HCT116 (cell line): ENCODE measurements at regions not wholly inside any gene's neighbourhood (a gene's known extent, or its start where the extent isn't known, plus 50 kb on each side); places are given as distances from the start of the nearest gene placed in this dataset.
"Not testable (repeated sequence)": the region's sequence is repeated elsewhere in the genome, so short reads cannot be mapped to it uniquely, and the experiment has no call there.

Source experiments
- ATAC-seq: fragments of 200-7000 bp; cut with Tn5 transposase; 2 replicates; pipeline ENCODE4 v1.9.1; 2020; ENCODE audit warnings: mild to moderate bottlenecking, moderate library complexity
- BruUV-seq: library from RNA; stranded (reverse); fragments of 400-500 nt; replicated peaks from 2 replicates; lab custom pipeline; 2021; lab: Mats Ljungman, UMichigan
- CTCF ChIA-PET: fragments of 300-600 bp; sonication (Branson Sonifier 250); formaldehyde crosslinking; loops from one replicate; lab custom pipeline; 2021; ENCODE audit warnings: antibody characterized with exemption; lab: Charles Lee
- POLR2A ChIA-PET: fragments of 300-600, 350-600 bp; sonication (Branson Sonifier 250); formaldehyde crosslinking; loops from one replicate; lab custom pipeline; 2021; ENCODE audit warnings: antibody characterized with exemption; lab: Charles Lee
- RAD21 ChIA-PET, 2 experiments: fragments of 300-600 bp; sonication (Branson Sonifier 250); formaldehyde crosslinking; loops; one replicate each; lab custom pipeline; 2023; ENCODE audit warnings: low total read pairs in 2 of 2; ENCODE audit not compliant: uncharacterized antibody in 2 of 2, unreplicated experiment in 2 of 2, low non-redundant PET in 1 of 2; lab: Charles Lee
- DNase-seq: peaks from one replicate; pipeline ENCODE4 v3.0.0-alpha.2; 2010; ENCODE audit warnings: low read depth, low spot score
- H2AFZ ChIP-seq: fragments of 200-600 bp; shearing (Covaris generic), sonication (generic); 2 replicates; pipeline ENCODE4 v1.6.1; 2017; ENCODE audit warnings: low read depth, mixed run types, mixed read lengths, antibody characterized with exemption, low read length; ENCODE audit not compliant: poor library complexity, severe bottlenecking
- H3K27ac ChIP-seq: 2 replicates; pipeline ENCODE4 v1.5.1; 2012; ENCODE audit warnings: low read depth, low read length
- H3K27me3 ChIP-seq: fragments of 200-600 bp; sonication (generic); 2 replicates; pipeline ENCODE4 v1.6.1; 2016; ENCODE audit warnings: mixed run types, low read length, mixed read lengths; ENCODE audit not compliant: insufficient read depth
- H3K36me3 ChIP-seq, 2 experiments: fragments of 200-500 bp in 1 of 2; fragments of 200-600 bp in 1 of 2; sonication (Bioruptor generic) in 1 of 2; sonication (generic) in 1 of 2; 2 replicates each; pipeline versions ENCODE4 v1.5.1 to v1.6.1; 2014 to 2016; ENCODE audit warnings: low read length in 2 of 2, inconsistent platforms in 1 of 2, mixed read lengths in 1 of 2, mixed run types in 1 of 2; ENCODE audit not compliant: insufficient read depth in 2 of 2, control insufficient read depth in 1 of 2
- H3K4me1 ChIP-seq, 2 experiments: fragments of 200-600 bp in 1 of 2; sonication (generic) in 1 of 2; 2 replicates each; pipeline versions ENCODE4 v1.5.1 to v1.6.1; 2012 to 2017; ENCODE audit warnings: low read length in 2 of 2, inconsistent platforms in 1 of 2, mild to moderate bottlenecking in 1 of 2, mixed read lengths in 1 of 2, mixed run types in 1 of 2, moderate library complexity in 1 of 2; ENCODE audit not compliant: insufficient read depth in 2 of 2, control insufficient read depth in 1 of 2
- H3K4me2 ChIP-seq: fragments of 200-600 bp; sonication (generic); 2 replicates; pipeline ENCODE4 v1.6.1; 2017; ENCODE audit warnings: mixed run types, low read length, mixed read lengths
- H3K4me3 ChIP-seq, 2 experiments: fragments of 200-600 bp in 1 of 2; sonication (generic) in 1 of 2; replicated peaks in 1 of 2; 2 replicates each; pipeline ENCODE4 v1.5.1; 2011 to 2016; ENCODE audit warnings: low read length in 2 of 2, control low read depth in 1 of 2, low read depth in 1 of 2, mild to moderate bottlenecking in 1 of 2, mixed read lengths in 1 of 2, mixed run types in 1 of 2
- H3K79me2 ChIP-seq: fragments of 200-600 bp; sonication (generic); 2 replicates; pipeline ENCODE4 v1.6.1; 2017; ENCODE audit warnings: mild to moderate bottlenecking, mixed run types, low read length, moderate library complexity, mixed read lengths; ENCODE audit not compliant: insufficient read depth
- H3K9ac ChIP-seq: fragments of 200-600 bp; sonication (generic); 2 replicates; pipeline ENCODE4 v1.6.1; 2016; ENCODE audit warnings: low read length, mixed read lengths
- H3K9me2 ChIP-seq: fragments of 200-600 bp; sonication (generic), shearing (Covaris generic); 2 replicates; pipeline ENCODE4 v1.6.1; 2017; ENCODE audit warnings: mixed run types, mild to moderate bottlenecking, moderate library complexity; ENCODE audit not compliant: insufficient read depth
- H3K9me3 ChIP-seq, 2 experiments: fragments of 200-500 bp in 1 of 2; fragments of 200-600 bp in 1 of 2; sonication (Bioruptor generic) in 1 of 2; sonication (generic) in 1 of 2; 2 replicates each; pipeline ENCODE4 v1.6.1; 2014 to 2017; ENCODE audit warnings: low read length in 2 of 2, mixed read lengths in 2 of 2, inconsistent platforms in 1 of 2, low read depth in 1 of 2, mild to moderate bottlenecking in 1 of 2, mixed run types in 1 of 2, moderate library complexity in 1 of 2; ENCODE audit not compliant: control insufficient read depth in 1 of 2, insufficient read depth in 1 of 2
- H4K20me1 ChIP-seq: fragments of 200-600 bp; sonication (generic), shearing (Covaris generic); 2 replicates; pipeline ENCODE4 v1.6.1; 2017; ENCODE audit warnings: mixed run types, mild to moderate bottlenecking, moderate library complexity; ENCODE audit not compliant: insufficient read depth
- ATF3 ChIP-seq: IDR thresholded peaks from 2 replicates; pipeline ENCODE4 v1.6.1; 2012
- CTCF ChIP-seq, 3 experiments: fragments of 200-600 bp in 1 of 3; sonication (generic) in 1 of 3; IDR thresholded peaks in 2 of 3; conservative IDR thresholded peaks in 1 of 3; 2 replicates each; pipeline ENCODE4 v1.5.1; 2012 to 2017; ENCODE audit warnings: low read depth in 2 of 3, low read length in 2 of 3, antibody characterized with exemption in 1 of 3, borderline replicate concordance in 1 of 3, control low read depth in 1 of 3, mild to moderate bottlenecking in 1 of 3, mixed read lengths in 1 of 3, mixed run types in 1 of 3, moderate library complexity in 1 of 3; ENCODE audit not compliant: insufficient read depth in 1 of 3
- EGR1 ChIP-seq: IDR thresholded peaks from 2 replicates; pipeline ENCODE4 v1.6.1; 2012; ENCODE audit warnings: low read depth
- ELF1 ChIP-seq: IDR thresholded peaks from 2 replicates; pipeline ENCODE4 v1.6.1; 2012; ENCODE audit warnings: low read depth, borderline replicate concordance
- EZH2phosphoT487 ChIP-seq: fragments of 200-600 bp; IDR thresholded peaks from 2 replicates; pipeline ENCODE4 v1.6.1; 2018; ENCODE audit warnings: antibody characterized with exemption, borderline replicate concordance
- FOSL1 ChIP-seq: IDR thresholded peaks from 2 replicates; pipeline ENCODE4 v1.6.1; 2012; ENCODE audit warnings: low read depth
- JUND ChIP-seq: IDR thresholded peaks from 2 replicates; pipeline ENCODE4 v1.6.1; 2012
- MAX ChIP-seq: IDR thresholded peaks from 2 replicates; pipeline ENCODE4 v1.6.1; 2012
- POLR2AphosphoS5 ChIP-seq: IDR thresholded peaks from 2 replicates; pipeline ENCODE4 v1.6.1; 2011; ENCODE audit warnings: mild to moderate bottlenecking, low read depth, low read length, moderate library complexity
- RAD21 ChIP-seq: IDR thresholded peaks from 2 replicates; pipeline ENCODE4 v1.6.1; 2012; ENCODE audit warnings: low read depth, mild to moderate bottlenecking
- SIN3A ChIP-seq: IDR thresholded peaks from 2 replicates; pipeline ENCODE4 v1.6.1; 2012; ENCODE audit warnings: low read depth
- SP1 ChIP-seq: IDR thresholded peaks from 2 replicates; pipeline ENCODE4 v1.6.1; 2012; ENCODE audit warnings: low read depth
- SRF ChIP-seq: IDR thresholded peaks from 2 replicates; pipeline ENCODE4 v1.6.1; 2012; ENCODE audit warnings: low read depth
- TCF7L2 ChIP-seq: IDR thresholded peaks from 2 replicates; pipeline ENCODE4 v1.7.0; 2011; ENCODE audit warnings: borderline replicate concordance, inconsistent platforms; ENCODE audit not compliant: insufficient read depth, insufficient read length; ENCODE audit errors: extremely low read depth
- YY1 ChIP-seq: IDR thresholded peaks from 2 replicates; pipeline ENCODE4 v1.6.1; 2011; ENCODE audit warnings: low read length, low read depth, moderate library complexity, mild to moderate bottlenecking; ENCODE audit not compliant: insufficient replicate concordance; ENCODE audit errors: extremely low read depth
- ZBTB33 ChIP-seq: IDR thresholded peaks from 2 replicates; pipeline ENCODE4 v1.6.1; 2011; ENCODE audit warnings: mild to moderate bottlenecking, low read length, moderate library complexity; ENCODE audit not compliant: insufficient replicate concordance; ENCODE audit errors: extremely low read depth
- intact Hi-C: fragments of 100-400 bp; cut with micrococcal nuclease; formaldehyde crosslinking; loops from 2 replicates; pipeline ENCODE4 v1.10.0; 2022

- POLR2A ChIA-PET: no interaction called here
- H3K9me2 ChIP-seq: no peaks in the 10 kb centered on the region
- no peaks in the 10 kb centered on the region for H3K4me1 ChIP-seq
- CTCF ChIA-PET: no interaction called here
- no peaks in the 10 kb centered on the region for H3K79me2 ChIP-seq
- no peak overlapping the region for H2AFZ ChIP-seq
- TF ChIP-seq ATF3 (no peak), RAD21 (no peak), SRF (no peak), CTCF (IDR thresholded peaks at IDR 0.05 in 2 of 3, conservative IDR thresholded peaks at IDR 0.05 in 1 of 3; ENCODE audit: borderline replicate concordance in 1 of 3, insufficient read depth in 1 of 3, low read depth in 2 of 3, low read length in 2 of 3) (no peak), SP1 (no peak), POLR2AphosphoS5 (no peak), TCF7L2 (no peak), ZBTB33 (no peak), JUND (no peak), EZH2phosphoT487 (no peak), FOSL1 (no peak), EGR1 (no peak), SIN3A (no peak), YY1 (no peak), ELF1 (no peak), MAX (no peak)
- TF ChIP-seq, all 23 proteins: peak for 0
- Histone ChIP-seq H3K9me3 (no peaks in the 10 kb centered on the region), H3K4me3 (no peak overlapping the region), H3K27me3 (no peaks in the 10 kb centered on the region), H3K27ac (no peak overlapping the region), H3K4me2 (no peak overlapping the region), H3K9ac (no peak overlapping the region), H4K20me1 (no peaks in the 10 kb centered on the region), H3K36me3 (no peaks in the 10 kb centered on the region)
- intact Hi-C loops: no loop called here
- no TSS peak for BruUV-seq
- RAD21 ChIA-PET: no interaction called here
- no peak for ATAC-seq
- no peak for DNase-seq
Observed at GRCh38 chr10:33772370-33773252, 438.1 kb upstream of the NRP1 start.

- H3K9ac ChIP-seq, H3K27me3 ChIP-seq, H3K27ac ChIP-seq, H3K4me3 ChIP-seq, RAD21 ChIA-PET, CTCF ChIA-PET, intact Hi-C loops, H3K4me2 ChIP-seq, H3K36me3 ChIP-seq, H2AFZ ChIP-seq, H3K4me1 ChIP-seq, POLR2A ChIA-PET, ATAC-seq, BruUV-seq, H3K9me3 ChIP-seq, H3K79me2 ChIP-seq, H3K9me2 ChIP-seq, H4K20me1 ChIP-seq, DNase-seq: not testable (repeated sequence)
Observed at GRCh38 chr10:33771856-33772255, 437.4 kb upstream of the NRP1 start.
